ENCODE measurements at regions not wholly inside any gene's neighbourhood (a gene's known extent, or its start where the extent isn't known, plus 50 kb on each side); places are given as distances from the start of the nearest gene placed in this dataset.
"Not testable (repeated sequence)": the region's sequence is repeated elsewhere in the genome, so short reads cannot be mapped to it uniquely, and the experiment has no call there.

DNA sequence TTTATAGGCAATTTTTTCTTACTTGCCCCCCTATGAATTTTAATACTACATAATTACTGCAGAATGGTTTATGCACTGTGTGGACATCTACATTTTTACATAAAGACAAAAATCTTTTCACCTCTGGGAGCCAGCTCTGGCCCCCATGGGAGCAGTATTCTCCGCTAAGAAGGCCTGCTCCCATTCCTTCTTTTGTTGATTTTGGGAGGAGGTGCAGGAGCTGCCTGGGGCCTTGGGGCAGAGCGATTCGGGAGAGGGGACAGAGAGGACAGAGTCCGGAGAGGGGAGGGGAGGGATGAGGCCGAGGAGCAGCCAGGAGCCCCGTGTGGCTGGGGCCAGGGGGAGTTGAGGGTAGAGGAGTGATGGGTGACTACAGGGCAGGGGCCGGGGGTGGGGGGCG is 452.0 kb downstream of the PREX1 start:
- H3K27me3 ChIP-seq: no peaks in the 10 kb centered on the region
- intact Hi-C loops (cut with DNase I): no loop called here
- 84% methylated on average over 8 of the region's 8 CpGs for WGBS
- H3K36me3 ChIP-seq: no peaks in the 10 kb centered on the region
- peaks cover 13 to 20% (median 18%) of the 10 kb centered on the region in 4 donors for H3K4me1 ChIP-seq
- no peaks in the 10 kb centered on the region for H3K9me3 ChIP-seq
- no peak overlapping the region for H3K4me3 ChIP-seq
- TF ChIP-seq POLR2A (IDR thresholded peaks at IDR 0.05; ENCODE audit: low read depth) (no peak), EP300 (IDR thresholded peaks at IDR 0.05) (no peak), POLR2AphosphoS5 (IDR thresholded peaks at IDR 0.05) (no peak)
- TF ChIP-seq, protein P1, sequence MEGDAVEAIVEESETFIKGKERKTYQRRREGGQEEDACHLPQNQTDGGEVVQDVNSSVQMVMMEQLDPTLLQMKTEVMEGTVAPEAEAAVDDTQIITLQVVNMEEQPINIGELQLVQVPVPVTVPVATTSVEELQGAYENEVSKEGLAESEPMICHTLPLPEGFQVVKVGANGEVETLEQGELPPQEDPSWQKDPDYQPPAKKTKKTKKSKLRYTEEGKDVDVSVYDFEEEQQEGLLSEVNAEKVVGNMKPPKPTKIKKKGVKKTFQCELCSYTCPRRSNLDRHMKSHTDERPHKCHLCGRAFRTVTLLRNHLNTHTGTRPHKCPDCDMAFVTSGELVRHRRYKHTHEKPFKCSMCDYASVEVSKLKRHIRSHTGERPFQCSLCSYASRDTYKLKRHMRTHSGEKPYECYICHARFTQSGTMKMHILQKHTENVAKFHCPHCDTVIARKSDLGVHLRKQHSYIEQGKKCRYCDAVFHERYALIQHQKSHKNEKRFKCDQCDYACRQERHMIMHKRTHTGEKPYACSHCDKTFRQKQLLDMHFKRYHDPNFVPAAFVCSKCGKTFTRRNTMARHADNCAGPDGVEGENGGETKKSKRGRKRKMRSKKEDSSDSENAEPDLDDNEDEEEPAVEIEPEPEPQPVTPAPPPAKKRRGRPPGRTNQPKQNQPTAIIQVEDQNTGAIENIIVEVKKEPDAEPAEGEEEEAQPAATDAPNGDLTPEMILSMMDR (IDR thresholded peaks at IDR 0.05): no peak
- no peak overlapping the region for H3K27ac ChIP-seq (replicated peaks in 1 of 4)
- DNase-seq (ENCODE audit: extremely low spot score): no peak

DNA sequence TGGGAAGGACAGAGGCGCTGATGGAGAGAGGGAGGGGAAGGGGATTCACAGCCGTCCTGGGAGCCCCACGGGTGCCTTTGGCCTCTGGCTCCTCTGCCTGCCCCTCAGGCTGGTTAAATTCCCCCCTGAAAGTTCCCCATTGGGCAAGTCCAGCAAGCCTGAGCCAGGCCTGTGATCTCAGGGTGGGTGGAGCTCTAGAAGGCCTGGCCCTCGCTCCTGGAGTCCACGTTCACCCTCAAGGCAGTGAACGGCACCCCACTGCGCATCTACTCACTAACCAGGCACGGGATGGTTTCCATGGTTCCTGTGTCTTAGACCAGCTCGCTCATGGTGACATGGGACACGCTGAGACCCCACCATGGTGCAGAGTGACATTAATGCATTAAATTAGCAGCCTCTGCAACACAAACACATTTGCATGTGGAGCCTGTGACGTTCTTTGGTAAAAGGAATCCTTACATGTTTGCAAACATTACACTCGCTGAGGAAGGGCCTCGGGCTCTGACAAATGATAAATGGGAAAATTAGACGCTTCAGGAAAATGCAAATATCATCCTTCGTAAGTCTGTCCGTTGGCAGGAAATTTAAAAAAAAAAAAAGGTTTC is 452.7 kb downstream of the PREX1 start:
- H3K9me3 ChIP-seq: no peaks in the 10 kb centered on the region
- WGBS: 65% methylated on average over 8 of the region's 16 CpGs
- no peak overlapping the region for H3K4me3 ChIP-seq
- TF ChIP-seq, protein P1 (IDR thresholded peaks at IDR 0.05): no peak
- no peak for TF ChIP-seq EP300 (IDR thresholded peaks at IDR 0.05)
- no peaks in the 10 kb centered on the region for H3K36me3 ChIP-seq
- peaks cover 13 to 18% (median 16%) of the 10 kb centered on the region in 4 donors for H3K4me1 ChIP-seq
- peak overlapping the region in 3 of 4 donors; percentile 31 to 48 (median 34) for H3K27ac ChIP-seq (replicated peaks in 1 of 4)
- H3K27me3 ChIP-seq: no peaks in the 10 kb centered on the region
- no peak for DNase-seq (ENCODE audit: extremely low spot score)
- intact Hi-C loops (cut with DNase I): no loop called here

DNA sequence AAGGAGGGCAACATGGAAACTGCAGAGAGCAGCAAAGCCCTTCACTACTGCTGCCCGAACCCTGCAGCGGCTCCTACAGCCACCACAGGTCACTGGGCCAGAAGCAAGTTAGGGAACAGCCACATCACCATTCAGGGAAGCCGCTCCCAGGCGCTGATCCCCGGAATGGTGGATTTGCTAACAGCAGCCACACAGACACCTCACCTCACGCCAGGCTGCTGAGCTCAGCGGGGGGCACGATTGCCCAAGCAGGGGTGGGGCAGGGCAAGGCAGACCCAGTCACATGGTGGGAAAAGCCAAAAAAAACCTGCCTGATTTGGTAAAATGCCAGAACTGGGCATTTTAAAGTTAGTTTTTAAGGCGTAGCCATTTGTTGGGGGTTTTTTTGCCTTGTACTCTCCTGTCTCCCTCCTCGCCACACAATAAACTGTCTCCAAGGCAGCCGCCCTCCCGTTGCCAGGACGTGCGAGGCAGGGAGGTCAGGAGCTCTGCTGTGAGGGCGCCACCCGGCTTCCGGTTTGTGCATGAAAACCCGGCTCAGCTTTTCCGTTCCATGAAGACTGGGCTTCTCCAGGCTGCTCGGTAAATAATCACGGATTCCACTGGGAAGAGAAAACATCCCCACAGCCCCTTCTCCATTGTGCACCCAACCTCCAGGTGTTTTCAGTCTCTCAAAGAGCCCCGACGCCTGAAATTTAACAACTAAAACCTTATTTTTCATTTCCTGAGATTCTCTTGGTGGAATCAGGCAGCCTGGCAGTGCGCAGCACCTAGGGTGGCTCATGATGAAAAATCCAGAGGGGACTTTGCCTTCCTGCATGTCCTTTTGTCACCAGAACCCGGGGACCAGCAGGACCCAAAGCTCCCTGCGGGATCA is 453.5 kb downstream of the PREX1 start:
- DNase-seq (ENCODE audit: extremely low spot score); intact Hi-C loops (cut with DNase I); H3K36me3 ChIP-seq; H3K4me3 ChIP-seq; H3K9me3 ChIP-seq; H3K27me3 ChIP-seq: not testable (repeated sequence)
- Histone ChIP-seq H3K27ac (replicated peaks in 1 of 4) (peak overlapping the region in 3 of 4 donors; percentile 32 to 48 (median 34)), H3K4me1 (peaks cover 13 to 26% (median 23%) of the 10 kb centered on the region in 4 donors)
- TF ChIP-seq, protein P1 (IDR thresholded peaks at IDR 0.05): peak; percentile 26 to 50 (median 46)
- TF ChIP-seq POLR2AphosphoS5 (IDR thresholded peaks at IDR 0.05): peak; percentile 18 to 39
- WGBS: 51% methylated on average over 20 of the region's 26 CpGs

DNA sequence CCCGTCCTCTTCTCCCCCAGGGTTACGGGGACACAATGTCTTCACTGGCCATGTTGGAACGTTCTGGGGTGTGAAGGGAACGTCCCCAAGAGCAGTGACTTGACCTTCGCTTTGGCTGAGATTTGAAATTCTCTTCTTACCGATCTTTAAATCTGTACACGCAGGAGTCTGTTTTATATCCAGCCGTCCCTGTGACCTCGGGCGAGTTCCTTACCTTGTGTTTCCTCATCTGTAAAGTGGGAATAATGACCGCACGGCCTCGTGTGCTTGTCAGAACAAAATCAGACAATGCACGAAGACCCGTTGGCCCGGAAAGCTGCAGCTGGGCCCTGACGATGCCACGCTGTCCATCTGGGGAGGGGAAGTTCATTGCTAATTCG is 454.3 kb downstream of the PREX1 start:
- Histone ChIP-seq H3K4me1 (peaks cover 20 to 33% (median 30%) of the 10 kb centered on the region in 4 donors), H3K27ac (replicated peaks in 1 of 4) (peak overlapping the region in 3 of 4 donors; percentile 20 to 34 (median 32)), H3K27me3 (no peaks in the 10 kb centered on the region), H3K9me3 (no peaks in the 10 kb centered on the region), H3K36me3 (no peaks in the 10 kb centered on the region), H3K4me3 (no peak overlapping the region)
- no peak for DNase-seq (ENCODE audit: extremely low spot score)
- intact Hi-C loops (cut with DNase I): no loop called here
- 91% methylated on average over 19 of the region's 19 CpGs for WGBS
- no peak for TF ChIP-seq EP300 (IDR thresholded peaks at IDR 0.05)
- no peak for TF ChIP-seq POLR2A (IDR thresholded peaks at IDR 0.05; ENCODE audit: low read depth)
- TF ChIP-seq, protein P1 (IDR thresholded peaks at IDR 0.05): no peak
- no peak for TF ChIP-seq POLR2AphosphoS5 (IDR thresholded peaks at IDR 0.05)

DNA sequence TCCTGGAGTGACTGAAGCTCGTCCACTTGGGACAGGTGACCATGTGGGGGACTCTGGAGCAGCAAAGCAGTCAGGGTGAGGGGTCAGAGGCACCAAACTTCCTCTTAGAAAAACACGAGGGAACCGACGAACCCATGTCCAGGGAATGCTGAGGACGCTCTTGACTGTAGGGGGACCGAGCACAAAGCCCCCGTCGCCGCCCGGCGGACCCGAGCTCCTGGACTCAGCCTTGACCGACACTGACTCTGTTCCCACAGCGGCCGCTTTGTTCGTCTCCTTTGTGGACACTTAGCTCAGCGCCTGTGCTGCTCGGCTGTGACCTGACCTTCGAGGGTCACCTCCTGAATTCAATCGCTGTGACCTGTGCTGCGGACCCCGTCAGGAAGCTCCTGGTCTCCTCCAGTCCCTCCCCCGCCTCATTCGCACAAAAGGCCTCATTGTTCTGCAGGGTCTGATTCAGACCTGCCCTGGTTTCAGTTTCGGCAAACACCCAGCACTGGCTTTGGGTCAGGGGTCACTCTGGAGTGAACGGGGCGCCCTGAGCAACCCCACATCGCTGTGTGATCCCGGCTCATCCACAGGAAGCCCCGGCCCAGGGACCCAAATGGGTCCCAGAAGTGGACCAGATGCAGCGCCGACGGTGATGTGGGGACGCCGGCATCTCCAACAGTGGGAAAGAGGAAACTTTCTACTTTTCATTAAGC is 454.8 kb downstream of the PREX1 start:
- H3K36me3 ChIP-seq; H3K27ac ChIP-seq (replicated peaks in 1 of 4); H3K9me3 ChIP-seq; intact Hi-C loops (cut with DNase I); H3K4me3 ChIP-seq; DNase-seq (ENCODE audit: extremely low spot score); H3K27me3 ChIP-seq: not testable (repeated sequence)
- peaks cover 23 to 36% (median 31%) of the 10 kb centered on the region in 4 donors for H3K4me1 ChIP-seq
- 89% methylated on average over 16 of the region's 35 CpGs for WGBS
